SKM-1 treated with dmso at 0.1 percent for 144 hours (cell line): ENCODE measurements at regions not wholly inside any gene's neighbourhood (a gene's known extent, or its start where the extent isn't known, plus 50 kb on each side); places are given as distances from the start of the nearest gene placed in this dataset.

Source experiments
- DNase-seq: peaks from one replicate; lab custom pipeline; 2025; ENCODE audit not compliant: unreplicated experiment; lab: John Stamatoyannopoulos, UW

- no peak for DNase-seq
Observed at GRCh38 chr6:95071464-95071863, 505.9 kb upstream of the MANEA start.

- no peak for DNase-seq
Observed at GRCh38 chr6:95078457-95078856, 498.9 kb upstream of the MANEA start.

- DNase-seq, result no peak
Observed at GRCh38 chr6:95081231-95081630, 496.1 kb upstream of the MANEA start.

GRCh38 chr6:95081949-95082348 is 495.4 kb upstream of the MANEA start:
- no peak for DNase-seq

- no peak for DNase-seq
Observed at GRCh38 chr6:95083506-95083905, 493.8 kb upstream of the MANEA start.

- DNase-seq, result no peak
Observed at GRCh38 chr6:95084867-95085266, 492.5 kb upstream of the MANEA start.

- DNase-seq, result no peak
Observed at GRCh38 chr6:95087394-95088097, 489.8 kb upstream of the MANEA start.

GRCh38 chr6:95091823-95092436 is 485.4 kb upstream of the MANEA start:
- DNase-seq, result peak; percentile 48

GRCh38 chr6:95093154-95093553 is 484.2 kb upstream of the MANEA start:
- DNase-seq, result no peak

GRCh38 chr6:95094751-95095663 is 482.3 kb upstream of the MANEA start:
- DNase-seq, result no peak

- no peak for DNase-seq
Observed at GRCh38 chr6:95095855-95096254, 481.5 kb upstream of the MANEA start.

GRCh38 chr6:95099410-95099809 is 477.9 kb upstream of the MANEA start:
- no peak for DNase-seq

- DNase-seq, result no peak
Observed at GRCh38 chr6:95109212-95109611, 468.1 kb upstream of the MANEA start.

- no peak for DNase-seq
Observed at GRCh38 chr6:95110767-95111166, 466.6 kb upstream of the MANEA start.

GRCh38 chr6:95117236-95117635 is 460.1 kb upstream of the MANEA start:
- no peak for DNase-seq

GRCh38 chr6:95119927-95120326 is 457.4 kb upstream of the MANEA start:
- no peak for DNase-seq

GRCh38 chr6:95120984-95121383 is 456.4 kb upstream of the MANEA start:
- DNase-seq, result no peak

- DNase-seq, result no peak
Observed at GRCh38 chr6:95127261-95127660, 450.1 kb upstream of the MANEA start.

- no peak for DNase-seq
Observed at GRCh38 chr6:95128439-95128838, 448.9 kb upstream of the MANEA start.

- no peak for DNase-seq
Observed at GRCh38 chr6:95128947-95129346, 448.4 kb upstream of the MANEA start.

- DNase-seq, result no peak
Observed at GRCh38 chr6:95133578-95133977, 443.8 kb upstream of the MANEA start.

- no peak for DNase-seq
Observed at GRCh38 chr6:95135182-95135581, 442.2 kb upstream of the MANEA start.
